ENCODE measurements at regions not wholly inside any gene's neighbourhood (a gene's known extent, or its start where the extent isn't known, plus 50 kb on each side); places are given as distances from the start of the nearest gene placed in this dataset.

DNA sequence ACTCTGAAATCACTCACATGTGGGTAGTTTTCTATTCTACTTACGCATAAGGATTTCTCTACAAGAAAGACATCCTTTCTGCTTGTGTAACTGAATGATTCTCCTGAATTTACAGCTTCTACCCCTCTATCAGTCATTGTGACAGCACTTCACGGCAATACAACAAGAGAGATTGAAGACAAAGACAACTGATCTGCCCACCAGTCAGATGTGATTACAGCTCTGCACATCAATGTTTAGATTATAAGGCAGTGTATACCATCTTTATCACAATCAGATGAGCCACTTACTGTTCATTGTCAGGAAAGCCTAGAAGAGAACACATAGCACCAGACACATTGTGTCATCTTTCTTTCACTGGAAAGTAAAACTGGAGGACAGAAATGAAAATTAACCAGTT lies 324.4 kb downstream of the CENPC start:
- DNase-seq: no peak

DNA sequence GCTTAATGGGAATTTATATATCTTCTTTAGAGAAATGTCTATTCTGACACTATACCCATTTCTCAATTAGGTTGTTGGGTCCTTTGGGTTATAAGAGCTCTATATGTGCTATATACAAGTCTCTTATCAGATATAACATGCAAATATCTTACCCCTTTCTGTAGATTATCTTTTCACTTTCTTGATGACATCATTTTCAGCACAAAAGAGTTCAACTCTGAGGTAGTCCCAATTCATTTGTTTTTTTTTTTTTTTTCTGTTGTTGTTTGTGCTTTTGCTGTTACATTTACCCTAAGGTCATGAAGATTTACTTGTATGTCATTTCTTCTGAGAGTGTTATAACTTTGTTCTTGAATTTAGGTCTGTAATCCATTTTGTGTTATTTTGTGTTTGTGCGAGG lies 326.4 kb downstream of the CENPC start:
- DNase-seq: no peak

DNA sequence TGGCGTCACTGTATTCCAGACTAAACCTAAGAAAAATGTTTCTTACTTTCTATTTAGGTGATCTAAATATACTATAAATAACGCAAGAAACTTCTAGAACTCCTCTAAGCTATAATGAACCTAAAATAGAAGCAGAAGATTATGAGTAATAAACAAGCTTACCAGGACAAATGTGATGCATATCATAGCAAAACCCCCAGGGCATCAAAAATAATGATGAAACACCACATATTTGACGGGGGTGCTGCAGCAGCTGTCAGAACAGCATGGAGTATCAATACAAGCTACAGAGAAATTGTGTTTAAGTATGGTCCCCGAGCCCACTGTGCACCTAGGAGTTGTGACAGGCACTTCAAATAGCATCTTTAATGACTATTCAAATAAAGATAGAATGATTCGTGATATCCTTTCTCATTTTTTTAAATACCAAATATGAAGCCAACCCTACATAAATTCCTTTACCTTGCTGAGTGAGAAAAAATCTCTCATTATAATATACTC lies 337.3 kb downstream of the CENPC start:
- DNase-seq: no peak

DNA sequence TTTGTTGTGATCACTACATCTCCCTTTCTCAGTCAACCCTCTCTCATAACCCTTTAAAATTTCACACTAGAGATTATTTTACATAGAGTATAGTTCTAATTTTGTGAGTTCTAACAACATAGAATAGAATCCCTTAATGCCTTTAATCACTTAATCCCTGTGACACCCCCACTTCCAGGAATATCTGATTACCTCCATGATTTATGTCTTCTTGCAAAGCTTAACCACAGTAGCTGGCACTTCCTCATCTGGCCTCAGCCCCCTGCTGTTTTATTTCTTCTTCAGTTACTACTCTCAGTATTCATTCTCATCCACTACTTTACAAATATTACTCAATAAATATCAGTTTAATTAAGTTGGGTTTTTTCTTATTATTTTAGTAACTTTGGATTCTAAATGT lies 340.9 kb downstream of the CENPC start:
- DNase-seq: no peak

GRCh38 chr4:67201334-67201733 lies 344.0 kb downstream of the CENPC start:
- DNase-seq: no peak

DNA sequence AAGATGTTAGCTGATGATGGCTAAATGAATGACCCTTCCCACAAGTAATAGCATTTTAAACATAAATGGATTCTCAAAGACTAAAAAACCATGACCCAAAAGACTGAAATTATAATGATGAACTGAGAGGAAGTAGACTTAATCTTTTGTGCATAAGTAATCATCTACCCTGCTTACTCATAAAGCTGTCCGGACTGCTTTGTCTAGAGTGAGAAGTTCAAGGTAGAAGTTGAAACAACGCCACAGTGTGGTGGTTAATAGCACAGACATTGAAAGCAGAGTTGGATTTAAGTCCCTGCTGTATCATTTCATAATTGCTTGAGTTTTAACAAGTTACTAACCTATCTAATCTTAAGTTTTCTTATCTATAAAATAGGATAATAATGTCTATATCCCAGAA lies 346.6 kb downstream of the CENPC start:
- peak; percentile 12 for DNase-seq

DNA sequence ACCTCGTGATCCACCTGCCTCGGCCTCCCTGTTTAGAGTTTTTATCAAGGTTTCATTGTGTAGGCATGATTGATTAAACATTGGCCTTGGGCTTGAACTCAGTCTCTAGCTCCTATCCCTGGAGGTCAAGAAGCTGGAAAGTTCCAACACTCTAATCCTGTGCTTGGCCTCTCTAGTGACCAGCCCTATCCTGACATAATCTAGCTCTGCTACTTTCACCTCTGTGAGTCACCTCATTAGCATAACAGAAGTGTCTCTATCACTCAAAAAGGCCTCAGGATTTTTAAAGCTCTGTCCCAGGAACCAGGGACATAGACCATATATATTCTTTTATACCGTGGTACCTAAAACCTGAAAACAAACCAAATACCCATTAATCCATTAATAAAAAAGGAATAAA lies 377.5 kb downstream of the CENPC start:
- no peak for DNase-seq

GRCh38 chr4:67162690-67163089 lies 382.6 kb downstream of the CENPC start:
- no peak for DNase-seq

- DNase-seq: no peak
Observed at GRCh38 chr4:67161311-67161710, 384.0 kb downstream of the CENPC start.

GRCh38 chr4:67160394-67160793 lies 384.9 kb downstream of the CENPC start:
- DNase-seq: no peak

- DNase-seq: no peak
Observed at GRCh38 chr4:67158666-67159065, 386.6 kb downstream of the CENPC start.

- DNase-seq: no peak
Observed at GRCh38 chr4:67152976-67153375, 392.3 kb downstream of the CENPC start.

DNA sequence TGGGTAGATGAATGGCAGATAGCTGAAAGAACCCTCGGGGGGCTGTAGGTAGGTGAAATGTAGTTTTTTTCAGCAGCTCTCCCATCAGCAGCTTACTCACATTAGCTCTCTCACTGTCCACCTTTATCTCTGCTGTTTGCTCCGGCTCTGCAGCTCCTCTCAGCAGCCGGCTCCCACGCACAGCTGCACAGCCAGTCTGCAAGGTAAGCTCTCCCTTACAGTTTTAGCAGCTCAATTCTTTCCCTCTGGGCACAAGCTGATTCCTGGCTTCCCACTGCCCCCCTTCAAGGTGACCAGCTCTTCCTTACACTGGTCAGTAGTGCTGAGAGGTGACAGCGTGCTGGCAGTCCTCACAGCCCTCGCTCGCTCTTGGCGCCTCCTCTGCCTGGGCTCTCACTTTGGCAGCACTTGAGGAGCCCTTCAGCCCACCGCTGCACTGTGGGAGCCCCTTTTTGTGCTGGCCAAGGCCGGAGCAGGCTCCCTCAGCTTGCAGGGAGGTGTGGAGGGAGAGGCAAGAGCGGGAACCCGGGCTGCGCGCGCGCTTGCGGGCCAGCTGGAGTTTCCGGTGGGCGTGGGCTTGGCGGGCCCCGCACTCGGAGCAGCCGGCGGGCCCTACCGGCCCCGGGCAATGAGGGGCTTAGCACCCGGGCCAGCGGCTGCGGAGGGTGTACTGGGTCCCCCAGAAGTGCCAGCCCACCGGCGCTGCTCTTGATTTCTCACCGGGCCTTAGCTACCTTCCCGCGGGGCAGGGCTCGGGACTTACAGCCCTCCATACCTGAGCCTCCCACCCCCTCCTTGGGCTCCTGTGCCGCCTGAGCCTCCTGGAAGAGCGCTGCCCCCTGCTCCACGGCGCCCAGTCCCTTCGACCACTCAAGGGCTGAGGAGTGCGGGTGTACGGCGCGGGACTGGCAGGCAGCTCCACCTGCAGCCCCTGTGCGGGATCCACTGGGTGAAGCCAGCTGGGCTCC lies 393.6 kb downstream of the CENPC start:
- no peak for DNase-seq

DNA sequence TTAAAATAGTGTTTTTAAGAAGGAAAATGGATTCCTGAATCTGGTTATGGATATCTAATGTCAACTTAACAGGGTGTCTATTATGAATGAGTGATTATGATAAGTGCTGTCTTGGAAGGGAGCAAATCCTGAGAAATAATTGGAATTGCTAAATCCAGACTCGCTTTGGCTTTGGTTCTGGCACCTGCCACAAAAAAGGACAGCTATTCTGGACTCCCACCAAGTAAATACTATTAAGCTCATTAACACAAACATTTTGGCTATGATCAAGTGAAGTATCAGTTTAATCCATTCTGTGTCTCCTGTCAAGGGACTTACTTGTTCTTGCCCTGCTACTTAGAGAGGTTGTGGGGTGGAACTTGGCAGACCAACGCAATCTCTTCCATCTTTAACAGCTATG lies 403.7 kb downstream of the CENPC start:
- DNase-seq: no peak

- DNase-seq: no peak
Observed at GRCh38 chr4:67134616-67135015, 410.7 kb downstream of the CENPC start.

- DNase-seq: no peak
Observed at GRCh38 chr4:67133162-67133561, 412.1 kb downstream of the CENPC start.

DNA sequence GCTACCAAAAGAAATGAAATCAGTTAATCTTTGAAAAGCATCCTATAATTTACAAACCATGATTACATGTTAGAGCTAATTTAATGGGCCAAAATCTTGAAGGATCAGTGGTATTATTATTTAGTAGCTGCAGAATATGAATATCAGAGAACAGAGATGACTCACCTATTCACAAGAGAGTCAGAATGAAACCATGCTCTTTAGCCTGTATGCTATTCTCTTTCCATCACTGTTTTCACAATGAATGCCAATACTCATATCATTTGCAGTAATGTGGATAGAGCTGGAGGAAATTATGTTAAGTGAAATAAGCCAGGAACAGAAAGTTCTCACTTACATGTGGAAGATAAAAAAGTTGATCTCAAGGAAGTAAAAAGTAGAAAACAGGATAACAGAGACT lies 414.1 kb downstream of the CENPC start:
- DNase-seq: no peak

- no peak for DNase-seq
Observed at GRCh38 chr4:67130411-67130810, 414.9 kb downstream of the CENPC start.

DNA sequence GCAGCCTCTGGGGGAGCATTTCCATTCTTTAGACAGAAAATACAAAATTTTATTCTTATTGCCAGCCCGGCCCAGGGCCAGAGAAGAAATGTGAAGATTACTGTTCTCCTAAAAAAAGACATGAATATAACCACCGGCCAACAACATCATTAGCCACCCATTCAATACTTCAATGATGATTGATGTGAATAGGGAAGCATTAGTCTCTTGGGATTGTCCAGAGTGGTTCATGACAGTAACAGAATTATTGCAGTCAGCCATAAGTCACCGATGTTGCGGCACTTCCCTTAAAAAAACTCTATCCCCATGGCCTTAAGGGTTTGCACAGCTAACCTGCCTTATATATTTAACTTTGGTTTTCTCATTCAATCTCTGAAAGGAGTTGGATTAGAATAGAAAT lies 418.7 kb downstream of the CENPC start:
- no peak for DNase-seq

DNA sequence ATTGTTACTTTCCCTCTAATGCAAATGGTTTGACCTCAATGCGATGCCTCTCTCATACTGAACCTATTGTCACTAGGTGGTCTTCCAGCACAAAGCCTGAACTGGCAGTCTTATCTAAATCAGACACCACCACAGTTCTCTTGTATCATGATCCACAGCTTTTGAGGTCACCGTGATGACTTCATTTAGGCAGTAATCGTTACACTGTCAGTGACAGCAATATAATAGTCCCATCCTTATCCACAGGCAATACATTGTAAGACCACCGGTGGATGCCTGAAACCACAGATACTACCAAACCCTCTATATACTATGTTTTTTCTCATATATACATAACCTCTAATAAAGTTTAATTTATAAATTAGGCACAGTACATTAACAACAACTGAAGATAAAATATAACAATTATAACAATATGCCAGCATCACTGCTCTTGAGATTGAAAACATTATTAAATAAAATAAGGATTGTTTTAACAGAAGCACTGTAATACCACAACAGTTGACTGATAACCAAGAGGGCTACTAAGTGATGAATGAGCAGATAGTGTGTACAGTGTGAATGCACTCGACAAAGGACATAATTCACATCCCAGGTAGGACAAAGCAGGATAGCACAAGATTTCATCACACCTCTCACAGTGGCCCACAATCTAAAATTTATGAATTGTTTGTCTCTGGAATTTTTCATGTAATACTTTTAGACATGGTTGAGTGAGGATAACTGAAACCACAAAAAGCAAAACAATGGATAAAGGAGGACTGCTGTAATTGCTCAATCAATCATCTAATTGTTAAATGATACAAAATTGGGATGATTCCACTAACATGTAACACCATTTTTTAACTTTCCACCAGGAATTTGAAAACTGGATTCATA lies 419.4 kb downstream of the CENPC start:
- DNase-seq: no peak

DNA sequence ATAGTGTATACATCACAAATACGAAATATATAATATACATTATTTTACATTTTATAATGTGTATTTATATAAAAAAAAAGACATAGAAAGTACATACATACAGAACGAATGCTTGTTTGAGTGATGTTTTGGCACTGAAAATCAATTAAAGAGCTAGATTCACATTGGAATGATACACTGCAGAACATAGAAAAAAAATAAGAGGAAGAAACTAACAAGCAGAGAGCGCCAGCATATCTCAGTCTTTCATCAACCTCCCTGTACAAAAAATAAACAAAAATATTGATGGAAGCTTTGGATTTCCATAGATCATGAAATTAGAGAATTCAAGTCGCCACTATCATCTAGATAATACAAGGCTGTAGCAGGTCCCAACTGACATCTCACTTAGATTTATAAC lies 420.6 kb downstream of the CENPC start:
- no peak for DNase-seq

GRCh38 chr4:67122029-67122428 lies 423.3 kb downstream of the CENPC start:
- no peak for DNase-seq

GRCh38 chr4:67120369-67120768 lies 424.9 kb downstream of the CENPC start:
- no peak for DNase-seq

DNA sequence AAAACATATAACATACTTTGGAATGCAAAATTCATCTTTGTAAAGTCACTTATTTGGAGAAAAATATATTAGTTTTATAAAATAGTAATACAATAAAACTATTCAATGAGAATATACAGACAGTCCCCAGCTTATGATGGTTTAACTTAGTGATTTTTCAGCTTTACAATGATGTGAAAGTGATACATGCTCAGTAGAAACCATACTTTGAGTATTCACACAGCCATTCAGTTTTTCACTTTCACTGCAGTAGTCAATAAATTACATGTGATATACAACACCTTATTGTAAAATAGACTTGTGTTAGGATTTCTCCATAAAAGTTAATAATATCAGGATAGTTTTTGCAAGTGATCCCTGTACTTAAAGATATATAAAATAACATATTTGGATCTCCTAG lies 436.0 kb downstream of the CENPC start:
- no peak for DNase-seq
